B cell (primary cell): ENCODE measurements at regions not wholly inside any gene's neighbourhood (a gene's known extent, or its start where the extent isn't known, plus 50 kb on each side); places are given as distances from the start of the nearest gene placed in this dataset.

ENCODE experiments used
- ATAC-seq: fragments of 200-7000 bp; cut with Tn5 transposase; one replicate; pipeline ENCODE4 v1.10.0; 2021; ENCODE audit warnings: low read depth, mild to moderate bottlenecking, moderate number of reproducible peaks, moderate library complexity
- CTCF ChIA-PET: fragments of 350-600 bp; sonication (Branson Sonifier 250); formaldehyde crosslinking; loops from one replicate; lab custom pipeline; 2021; ENCODE audit warnings: antibody characterized with exemption, inconsistent platforms; lab: Charles Lee
- POLR2A ChIA-PET: fragments of 350-600 bp; sonication (Branson Sonifier 250); formaldehyde crosslinking; loops from one replicate; lab custom pipeline; 2021; ENCODE audit warnings: antibody characterized with exemption; lab: Charles Lee
- DNase-seq: peaks from one replicate; pipeline ENCODE4 v3.0.0; 2013
- H2AFZ ChIP-seq: 2 replicates; pipeline ENCODE4 v1.6.1; 2012; ENCODE audit warnings: mild to moderate bottlenecking, low read depth, low read length; ENCODE audit not compliant: insufficient read depth, poor library complexity, severe bottlenecking
- H3K27ac ChIP-seq, 2 donors: 1 replicate in 1 of 2; 2 replicates in 1 of 2; pipeline ENCODE4 v1.5.1; 2012 to 2013; ENCODE audit warnings: low read length in 2 of 2, mild to moderate bottlenecking in 2 of 2, moderate library complexity in 1 of 2
- H3K27me3 ChIP-seq, 4 experiments: fragments of 200-600 bp in 1 of 4; sonication (generic) in 1 of 4; replicated peaks in 1 of 4; 1 replicate in 2 of 4; 2 replicates in 2 of 4; pipeline versions ENCODE4 v1.6.1 to v1.7.0; 2013 to 2016; ENCODE audit warnings: low read length in 3 of 4, mild to moderate bottlenecking in 2 of 4, mixed read lengths in 1 of 4, moderate library complexity in 1 of 4; ENCODE audit not compliant: insufficient read depth in 4 of 4, control insufficient read depth in 3 of 4; ENCODE audit errors: control extremely low read depth in 1 of 4
- H3K36me3 ChIP-seq, 2 experiments: replicated peaks in 1 of 2; 1 replicate in 1 of 2; 2 replicates in 1 of 2; pipeline versions ENCODE4 v1.6.1 to v1.7.1; 2013; ENCODE audit warnings: low read length in 1 of 2; ENCODE audit not compliant: insufficient read depth in 2 of 2, control insufficient read depth in 1 of 2; ENCODE audit errors: control extremely low read depth in 1 of 2, extremely low read depth in 1 of 2
- H3K4me1 ChIP-seq, 2 donors: fragments of 200-600 bp in 1 of 2; sonication (generic) in 1 of 2; 1 replicate in 1 of 2; 2 replicates in 1 of 2; pipeline versions ENCODE4 v1.5.1 to v1.6.1; 2013 to 2017; ENCODE audit warnings: low read length in 2 of 2; ENCODE audit not compliant: control insufficient read depth in 2 of 2, insufficient read depth in 2 of 2
- H3K4me2 ChIP-seq: replicated peaks from 2 replicates; pipeline ENCODE3; 2012; ENCODE audit warnings: mild to moderate bottlenecking, low read depth, low read length; ENCODE audit not compliant: poor library complexity, severe bottlenecking
- H3K4me3 ChIP-seq, 5 experiments: fragments of 200-600 bp in 1 of 5; sonication (generic) in 1 of 5; 1 replicate in 3 of 5; 2 replicates in 2 of 5; pipeline versions ENCODE4 v1.5.1 to v1.7.0; 2011 to 2016; ENCODE audit warnings: low read length in 4 of 5, mild to moderate bottlenecking in 4 of 5, low read depth in 2 of 5, control low read depth in 1 of 5, moderate library complexity in 1 of 5; ENCODE audit not compliant: insufficient read depth in 1 of 5; ENCODE audit errors: control extremely low read depth in 1 of 5, extremely low read depth in 1 of 5
- H3K79me2 ChIP-seq: fragments of 200-600 bp; sonication (generic); one replicate; pipeline ENCODE4 v1.6.0; 2016; ENCODE audit warnings: low read length; ENCODE audit not compliant: control insufficient read depth, insufficient read depth
- H3K9ac ChIP-seq: fragments of 200-600 bp; sonication (generic); 2 replicates; pipeline ENCODE4 v1.6.1; 2017; ENCODE audit warnings: mild to moderate bottlenecking, low read length, moderate library complexity
- H3K9me3 ChIP-seq, 3 donors: one replicate each; pipeline versions ENCODE4 v1.6.1 to v1.7.1; 2013; ENCODE audit warnings: low read length in 2 of 3; ENCODE audit not compliant: control insufficient read depth in 2 of 3, insufficient read depth in 1 of 3; ENCODE audit errors: control extremely low read depth in 1 of 3
- H4K20me1 ChIP-seq: 2 replicates; pipeline ENCODE4 v1.6.0; 2012; ENCODE audit warnings: mild to moderate bottlenecking, low read length; ENCODE audit not compliant: insufficient read depth, control insufficient read depth, poor library complexity, severe bottlenecking
- H3K27ac Mint-ChIP-seq: one replicate; pipeline ENCODE4 v1.8.0; 2021; ENCODE audit warnings: mixed read lengths
- H3K27me3 Mint-ChIP-seq: one replicate; pipeline ENCODE4 v1.8.0; 2021; ENCODE audit warnings: mixed read lengths
- H3K4me1 Mint-ChIP-seq: one replicate; pipeline ENCODE4 v1.8.0; 2021; ENCODE audit warnings: mixed read lengths
- H3K4me3 Mint-ChIP-seq: one replicate; pipeline ENCODE4 v1.8.0; 2021; ENCODE audit warnings: mixed read lengths
- H3K9me3 Mint-ChIP-seq: one replicate; pipeline ENCODE4 v1.8.0; 2022; ENCODE audit warnings: mixed read lengths; ENCODE audit not compliant: insufficient read depth
- CTCF ChIP-seq: fragments of 200-600 bp; IDR thresholded peaks from one replicate; pipeline ENCODE4 v1.8.0; 2022; ENCODE audit warnings: antibody characterized with exemption, mild to moderate bottlenecking
- EZH2 ChIP-seq: IDR thresholded peaks from 2 replicates; pipeline ENCODE4 v1.6.1; 2012; ENCODE audit warnings: borderline replicate concordance, low read depth, mild to moderate bottlenecking, moderate library complexity, low read length; ENCODE audit not compliant: insufficient read depth, poor library complexity, severe bottlenecking
- WGBS: methylation state at CpG from one replicate; pipeline ENCODE4 v1.1.5; 2013; ENCODE audit warnings: missing lambda C conversion rate; ENCODE audit not compliant: insufficient coverage; 5-methylcytosine and 5-hydroxymethylcytosine counted together
- intact Hi-C: fragments of 100-400 bp; cut with micrococcal nuclease; formaldehyde crosslinking; loops from one replicate; pipeline ENCODE4 v1.10.0; 2022

- no peak for DNase-seq
- Histone ChIP-seq H3K27me3 (peaks cover 0 to 3% (median 0%) of the 10 kb centered on the region in 4 experiments), H4K20me1 (no peaks in the 10 kb centered on the region), H3K36me3 (no peaks in the 10 kb centered on the region), H3K27ac (no peak overlapping the region), H2AFZ (no peak overlapping the region), H3K4me2 (no peak overlapping the region), H3K4me3 (no peak overlapping the region), H3K79me2 (no peaks in the 10 kb centered on the region), H3K4me1 (no peaks in the 10 kb centered on the region), H3K9me3 (no peaks in the 10 kb centered on the region), H3K9ac (no peak overlapping the region)
- H3K4me1 Mint-ChIP-seq: no peaks in the 10 kb centered on the region
- intact Hi-C loops: no loop called here
- CTCF ChIA-PET: no interaction called here
- no peak for TF ChIP-seq CTCF
- TF ChIP-seq EZH2: no peak
- peaks cover 26% of the 10 kb centered on the region for H3K27me3 Mint-ChIP-seq
- H3K27ac Mint-ChIP-seq: no peak overlapping the region
- no peaks in the 10 kb centered on the region for H3K9me3 Mint-ChIP-seq
- no peak for ATAC-seq
- POLR2A ChIA-PET: no interaction called here
- H3K4me3 Mint-ChIP-seq: no peak overlapping the region
- 89% methylated on average over 3 of the region's 4 CpGs for WGBS
Measured at GRCh38 chr10:123488436-123488835, 177.7 kb upstream of the GPR26 start.

- CTCF ChIA-PET: no interaction called here
- intact Hi-C loops: no loop called here
- Mint-ChIP-seq H3K4me1 (no peaks in the 10 kb centered on the region), H3K9me3 (no peaks in the 10 kb centered on the region), H3K27ac (no peak overlapping the region), H3K27me3 (peaks cover 25% of the 10 kb centered on the region), H3K4me3 (no peak overlapping the region)
- Histone ChIP-seq H3K4me3 (no peak overlapping the region), H3K27ac (no peak overlapping the region), H2AFZ (no peak overlapping the region), H3K36me3 (no peaks in the 10 kb centered on the region), H3K79me2 (no peaks in the 10 kb centered on the region), H4K20me1 (no peaks in the 10 kb centered on the region), H3K4me2 (no peak overlapping the region), H3K4me1 (no peaks in the 10 kb centered on the region), H3K9me3 (no peaks in the 10 kb centered on the region), H3K9ac (no peak overlapping the region), H3K27me3 (peaks cover 0 to 3% (median 0%) of the 10 kb centered on the region in 4 experiments)
- WGBS: 85% methylated on average over 6 of the region's 6 CpGs
- ATAC-seq (no peak), DNase-seq (no peak)
- TF ChIP-seq EZH2: no peak
- TF ChIP-seq CTCF: no peak
- POLR2A ChIA-PET: no interaction called here
Measured at GRCh38 chr10:123491364-123491763, 174.8 kb upstream of the GPR26 start.
